GM12875 (cell line): ENCODE measurements at regions not wholly inside any gene's neighbourhood (a gene's known extent, or its start where the extent isn't known, plus 50 kb on each side); places are given as distances from the start of the nearest gene placed in this dataset.
"Not testable (repeated sequence)": the region's sequence is repeated elsewhere in the genome, so short reads cannot be mapped to it uniquely, and the experiment has no call there.

ENCODE experiments used
- H3K4me3 ChIP-seq: one replicate; pipeline ENCODE4 v1.5.1; 2011; ENCODE audit warnings: low read depth, low read length, control low read depth
- CTCF ChIP-seq: IDR thresholded peaks from 2 replicates; pipeline ENCODE4 v1.5.1; 2011; ENCODE audit warnings: low read depth, mild to moderate bottlenecking, control low read depth, inconsistent platforms, low read length, moderate library complexity, borderline replicate concordance; ENCODE audit not compliant: insufficient read depth

- not testable (repeated sequence) for H3K4me3 ChIP-seq
Observed at GRCh38 chr2:89986532-89986931, 1295.1 kb downstream of the RPIA start.

- H3K4me3 ChIP-seq, result not testable (repeated sequence)
Observed at GRCh38 chr2:89996779-89997178, 1305.3 kb downstream of the RPIA start.

GRCh38 chr2:90004553-90004952 lies 1313.1 kb downstream of the RPIA start:
- not testable (repeated sequence) for H3K4me3 ChIP-seq

- H3K4me3 ChIP-seq, result not testable (repeated sequence)
Observed at GRCh38 chr2:90010442-90011100, 1319.1 kb downstream of the RPIA start.

- not testable (repeated sequence) for H3K4me3 ChIP-seq
Observed at GRCh38 chr2:90011101-90011443, 1319.6 kb downstream of the RPIA start.

- not testable (repeated sequence) for H3K4me3 ChIP-seq
Observed at GRCh38 chr2:90019908-90020307, 1328.4 kb downstream of the RPIA start.

- not testable (repeated sequence) for H3K4me3 ChIP-seq
Observed at GRCh38 chr2:90021234-90021633, 1329.8 kb downstream of the RPIA start.

GRCh38 chr2:90027231-90027643 lies 1335.8 kb downstream of the RPIA start:
- not testable (repeated sequence) for H3K4me3 ChIP-seq

- H3K4me3 ChIP-seq, result not testable (repeated sequence)
Observed at GRCh38 chr2:90028381-90029079, 1337.1 kb downstream of the RPIA start.

- H3K4me3 ChIP-seq, result not testable (repeated sequence)
Observed at GRCh38 chr2:90029080-90029428, 1337.6 kb downstream of the RPIA start.

- H3K4me3 ChIP-seq, result not testable (repeated sequence)
Observed at GRCh38 chr2:90032269-90032668, 1340.8 kb downstream of the RPIA start.

- H3K4me3 ChIP-seq, result not testable (repeated sequence)
Observed at GRCh38 chr2:90036335-90036734, 1344.9 kb downstream of the RPIA start.

- not testable (repeated sequence) for H3K4me3 ChIP-seq
Observed at GRCh38 chr2:90039093-90039492, 1347.6 kb downstream of the RPIA start.

GRCh38 chr2:90047776-90048175 lies 1356.3 kb downstream of the RPIA start:
- not testable (repeated sequence) for H3K4me3 ChIP-seq

- H3K4me3 ChIP-seq, result not testable (repeated sequence)
Observed at GRCh38 chr2:90052113-90052631, 1360.7 kb downstream of the RPIA start.

GRCh38 chr2:90069290-90069894 lies 1377.9 kb downstream of the RPIA start:
- TF ChIP-seq CTCF, result peak; percentile 77
- H3K4me3 ChIP-seq, result no peak overlapping the region
